A549 (cell line): ENCODE measurements at regions not wholly inside any gene's neighbourhood (a gene's known extent, or its start where the extent isn't known, plus 50 kb on each side); places are given as distances from the start of the nearest gene placed in this dataset.

Experiments
- ATAC-seq, 2 experiments: fragments of 200-7000 bp in 1 of 2; fragments of >200 bp in 1 of 2; cut with Nextera tagmentation in 1 of 2; cut with Tn5 transposase in 1 of 2; 3 replicates each; pipeline versions ENCODE4 v1.8.0 to v1.9.1; 2018 to 2020; ENCODE audit warnings: mild to moderate bottlenecking in 1 of 2, moderate library complexity in 1 of 2
- CTCF ChIA-PET: fragments of 300-600 bp; sonication (Branson Sonifier 250); formaldehyde crosslinking; extraction: SDS; loops from one replicate; lab custom pipeline; 2021; ENCODE audit warnings: antibody characterized with exemption, inconsistent platforms; lab: Yijun Ruan, JAX
- POLR2A ChIA-PET: fragments of 350-600 bp; formaldehyde crosslinking; extraction: SDS; loops from one replicate; lab custom pipeline; 2021; ENCODE audit warnings: antibody characterized with exemption, inconsistent platforms; lab: Yijun Ruan, JAX
- DNase-seq, 2 experiments: peaks; one replicate each; pipeline versions ENCODE4 v3.0.0 to v3.0.0-alpha.2; 2011 to 2016; ENCODE audit warnings: low read depth in 1 of 2, low spot score in 1 of 2
- FAIRE-seq: peaks from 2 replicates; lab custom pipeline; 2011; peaks lifted over from hg19 to GRCh38; lab: Jason Lieb, UNC
- H3K27ac ChIP-seq, 2 experiments: fragments of >200 bp; sonication (Bioruptor Twin); formaldehyde crosslinking; 3 replicates each; pipeline ENCODE4 v1.5.1; 2016 to 2017
- H3K4me1 ChIP-seq: fragments of >200 bp; sonication (Bioruptor Twin); formaldehyde crosslinking; 3 replicates; pipeline ENCODE4 v1.6.1; 2016
- H3K4me2 ChIP-seq: fragments of >200 bp; sonication (Bioruptor Twin); formaldehyde crosslinking; 3 replicates; pipeline ENCODE4 v1.6.1; 2016
- H3K4me3 ChIP-seq: fragments of >200 bp; sonication (Bioruptor Twin); formaldehyde crosslinking; 3 replicates; pipeline ENCODE4 v1.5.1; 2016
- H3K9me3 ChIP-seq: fragments of >200 bp; sonication (Bioruptor Twin); formaldehyde crosslinking; 3 replicates; pipeline ENCODE4 v1.6.1; 2016
- BHLHE40 ChIP-seq: IDR thresholded peaks from 2 replicates; pipeline ENCODE4 v1.6.1; 2012; ENCODE audit warnings: low read depth, low read length, inconsistent platforms
- CBX2 ChIP-seq: fragments of 200-600 bp; sonication (generic); IDR thresholded peaks from 2 replicates; pipeline ENCODE4 v1.6.1; 2016; ENCODE audit warnings: low read depth, mild to moderate bottlenecking, borderline replicate concordance
- CHD2 ChIP-seq: fragments of 150-350 bp; IDR thresholded peaks from 2 replicates; pipeline ENCODE4 v1.6.1; 2014; ENCODE audit warnings: low read length; ENCODE audit not compliant: partially characterized antibody
- EP300 ChIP-seq, 2 experiments: fragments of >200 bp; sonication (Bioruptor Twin); formaldehyde crosslinking; IDR thresholded peaks; 2 replicates in 1 of 2; 3 replicates in 1 of 2; pipeline ENCODE4 v1.6.1; 2016 to 2017
- FOSB ChIP-seq: fragments of 250-450 bp; sonication (Bioruptor Pico); IDR thresholded peaks from 2 replicates; pipeline ENCODE4 v1.5.0; 2020; ENCODE audit warnings: mild to moderate bottlenecking, moderate library complexity
- FOSL2 ChIP-seq, 2 experiments: fragments of 450-650 bp in 1 of 2; fragments of >200 bp in 1 of 2; sonication (Bioruptor Twin) in 1 of 2; formaldehyde crosslinking; IDR thresholded peaks; 2 replicates each; pipeline versions ENCODE4 v1.5.0 to v1.6.1; 2016 to 2020; ENCODE audit warnings: mild to moderate bottlenecking in 1 of 2, moderate library complexity in 1 of 2
- HEYL ChIP-seq: fragments of 250-450 bp; sonication (Bioruptor Pico); IDR thresholded peaks from 2 replicates; pipeline ENCODE4 v1.8.0; 2021; ENCODE audit warnings: mild to moderate bottlenecking, moderate library complexity
- HOXA7 ChIP-seq: fragments of 250-450 bp; sonication (Bioruptor Pico); IDR thresholded peaks from 2 replicates; pipeline ENCODE4 v1.5.0; 2020; ENCODE audit warnings: mild to moderate bottlenecking, moderate library complexity
- HOXB13 ChIP-seq: fragments of 250-450 bp; sonication (Bioruptor Pico); IDR thresholded peaks from 2 replicates; pipeline ENCODE4 v1.5.0; 2020; ENCODE audit warnings: low read depth, mild to moderate bottlenecking, moderate library complexity
- HOXB5 ChIP-seq: fragments of 250-450 bp; sonication (Bioruptor Pico); IDR thresholded peaks from 2 replicates; pipeline ENCODE4 v1.5.0; 2020; ENCODE audit warnings: mild to moderate bottlenecking, moderate library complexity
- JUN ChIP-seq, 2 experiments: fragments of >200 bp; sonication (Bioruptor Twin); formaldehyde crosslinking; IDR thresholded peaks; 2 replicates in 1 of 2; 3 replicates in 1 of 2; pipeline ENCODE4 v1.6.1; 2016 to 2017
- JUNB ChIP-seq: fragments of >200 bp; sonication (Bioruptor Twin); formaldehyde crosslinking; IDR thresholded peaks from 2 replicates; pipeline ENCODE4 v1.6.1; 2016
- KDM1A ChIP-seq: fragments of 200-600 bp; sonication (generic); IDR thresholded peaks from 2 replicates; pipeline ENCODE4 v1.6.1; 2016; ENCODE audit warnings: low read depth, mild to moderate bottlenecking
- KDM5A ChIP-seq: fragments of 200-600 bp; sonication (generic); IDR thresholded peaks from 2 replicates; pipeline ENCODE4 v1.6.1; 2016; ENCODE audit warnings: antibody characterized with exemption, mild to moderate bottlenecking
- MAFK ChIP-seq: fragments of 450-650 bp; IDR thresholded peaks from 2 replicates; pipeline ENCODE4 v1.6.1; 2014; ENCODE audit not compliant: partially characterized antibody
- NFE2L2 ChIP-seq: fragments of 150-350 bp; conservative IDR thresholded peaks from 2 replicates; pipeline ENCODE4 v1.6.1; 2014; ENCODE audit warnings: low read length
- NPAS2 ChIP-seq: fragments of 250-450 bp; sonication (Bioruptor Pico); IDR thresholded peaks from 2 replicates; pipeline ENCODE4 v1.8.0; 2022; ENCODE audit warnings: mild to moderate bottlenecking, moderate library complexity, borderline replicate concordance
- NR3C1 ChIP-seq: fragments of >200 bp; sonication (Bioruptor Twin); formaldehyde crosslinking; IDR thresholded peaks from 3 replicates; pipeline ENCODE4 v1.6.1; 2017
- PHF8 ChIP-seq: fragments of 200-600 bp; sonication (generic); IDR thresholded peaks from 2 replicates; pipeline ENCODE4 v1.6.1; 2016; ENCODE audit warnings: low read depth, mild to moderate bottlenecking, antibody characterized with exemption, moderate library complexity, borderline replicate concordance
- POLR2A ChIP-seq: IDR thresholded peaks from 2 replicates; pipeline ENCODE4 v1.6.1; 2012; ENCODE audit warnings: mild to moderate bottlenecking, low read length
- RAD21 ChIP-seq, 2 experiments: fragments of >200 bp in 1 of 2; sonication (Bioruptor Twin) in 1 of 2; formaldehyde crosslinking in 1 of 2; IDR thresholded peaks in 1 of 2; conservative IDR thresholded peaks in 1 of 2; 2 replicates in 1 of 2; 3 replicates in 1 of 2; pipeline ENCODE4 v1.6.1; 2012 to 2018; ENCODE audit warnings: inconsistent platforms in 1 of 2
- RFX5 ChIP-seq: fragments of 450-650 bp; IDR thresholded peaks from 2 replicates; pipeline ENCODE4 v1.7.1; 2014; ENCODE audit warnings: antibody characterized with exemption, mild to moderate bottlenecking, moderate library complexity
- TFCP2L1 ChIP-seq: fragments of 250-450 bp; sonication (Bioruptor Pico); IDR thresholded peaks from 2 replicates; pipeline ENCODE4 v1.5.0; 2021; ENCODE audit warnings: mild to moderate bottlenecking
- ZC3H11A ChIP-seq: fragments of 450-650 bp; IDR thresholded peaks from 2 replicates; pipeline ENCODE4 v1.6.1; 2014; ENCODE audit warnings: antibody characterized with exemption, mild to moderate bottlenecking
- ZSCAN20 ChIP-seq: fragments of 250-450 bp; sonication (Bioruptor Pico); IDR thresholded peaks from 2 replicates; pipeline ENCODE4 v1.8.0; 2022; ENCODE audit warnings: mild to moderate bottlenecking, moderate library complexity
- WGBS: methylation state at CpG from one replicate; pipeline ENCODE4 v1.1.6; 2017; ENCODE audit errors: missing lambda C conversion rate; 5-methylcytosine and 5-hydroxymethylcytosine counted together
- TF ChIP-seq, protein P1 (sequence below): fragments of 150-350 bp; IDR thresholded peaks from 2 replicates; pipeline ENCODE4 v1.6.1; 2014; ENCODE audit warnings: low read depth, mild to moderate bottlenecking, low read length
- TF ChIP-seq, protein P2 (sequence below): fragments of 250-450 bp; sonication (Bioruptor Pico); IDR thresholded peaks from 2 replicates; pipeline ENCODE4 v1.5.0; 2020; ENCODE audit warnings: low read depth, mild to moderate bottlenecking, moderate library complexity
- TF ChIP-seq, protein P3 (sequence below): IDR thresholded peaks from 2 replicates; pipeline ENCODE4 v1.6.1; 2012; ENCODE audit warnings: low read depth, borderline replicate concordance
- TF ChIP-seq, protein P4 (sequence below): fragments of >200 bp; sonication (Bioruptor Twin); formaldehyde crosslinking; IDR thresholded peaks from 3 replicates; pipeline ENCODE4 v1.6.1; 2016

DNA sequence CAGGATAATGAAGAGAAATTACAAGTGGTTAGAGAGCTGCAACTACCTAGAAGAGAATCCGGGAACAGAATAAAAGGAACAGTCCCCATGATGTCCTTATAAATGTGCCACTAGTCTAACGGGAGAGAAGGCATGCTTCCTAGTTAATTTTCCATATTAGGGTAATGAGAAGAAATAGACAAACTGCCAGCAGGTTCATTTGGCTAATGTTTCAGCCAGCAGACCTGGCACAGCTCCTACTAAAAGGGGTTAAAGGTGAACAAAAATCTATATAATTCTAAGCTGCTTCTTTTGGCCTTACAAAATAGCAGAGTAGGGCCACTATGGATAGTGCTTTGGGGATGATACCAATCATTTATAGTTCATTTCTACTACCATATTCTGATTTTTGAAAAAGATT, 845.3 kb upstream of the GCFC2 start:
- Histone ChIP-seq H3K4me3 (no peak overlapping the region), H3K27ac (no peak overlapping the region), H3K9me3 (peaks cover 4% of the 10 kb centered on the region; the same call in 1 of the 3 replicates), H3K4me1 (no peaks in the 10 kb centered on the region), H3K4me2 (no peak overlapping the region)
- DNase-seq (no peak), FAIRE-seq (no peak), ATAC-seq (no peak)
- CTCF ChIA-PET, result no interaction called here
- POLR2A ChIA-PET, result no interaction called here
- TF ChIP-seq EP300 (IDR thresholded peaks at IDR 0.05) (no peak), JUN (IDR thresholded peaks at IDR 0.05) (no peak), CBX2 (no peak), HOXB5 (CRISPR knock-in tag) (no peak), RAD21 (conservative IDR thresholded peaks at IDR 0.05 in 1 of 2, IDR thresholded peaks at IDR 0.05 in 1 of 2) (no peak), POLR2A (no peak), JUNB (no peak), TFCP2L1 (CRISPR knock-in tag) (no peak), KDM1A (no peak), HOXB13 (CRISPR knock-in tag) (no peak)
- TF ChIP-seq, protein P1, sequence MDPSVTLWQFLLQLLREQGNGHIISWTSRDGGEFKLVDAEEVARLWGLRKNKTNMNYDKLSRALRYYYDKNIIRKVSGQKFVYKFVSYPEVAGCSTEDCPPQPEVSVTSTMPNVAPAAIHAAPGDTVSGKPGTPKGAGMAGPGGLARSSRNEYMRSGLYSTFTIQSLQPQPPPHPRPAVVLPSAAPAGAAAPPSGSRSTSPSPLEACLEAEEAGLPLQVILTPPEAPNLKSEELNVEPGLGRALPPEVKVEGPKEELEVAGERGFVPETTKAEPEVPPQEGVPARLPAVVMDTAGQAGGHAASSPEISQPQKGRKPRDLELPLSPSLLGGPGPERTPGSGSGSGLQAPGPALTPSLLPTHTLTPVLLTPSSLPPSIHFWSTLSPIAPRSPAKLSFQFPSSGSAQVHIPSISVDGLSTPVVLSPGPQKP, result no peak
- 13% methylated on average over 2 of the region's 2 CpGs for WGBS

DNA sequence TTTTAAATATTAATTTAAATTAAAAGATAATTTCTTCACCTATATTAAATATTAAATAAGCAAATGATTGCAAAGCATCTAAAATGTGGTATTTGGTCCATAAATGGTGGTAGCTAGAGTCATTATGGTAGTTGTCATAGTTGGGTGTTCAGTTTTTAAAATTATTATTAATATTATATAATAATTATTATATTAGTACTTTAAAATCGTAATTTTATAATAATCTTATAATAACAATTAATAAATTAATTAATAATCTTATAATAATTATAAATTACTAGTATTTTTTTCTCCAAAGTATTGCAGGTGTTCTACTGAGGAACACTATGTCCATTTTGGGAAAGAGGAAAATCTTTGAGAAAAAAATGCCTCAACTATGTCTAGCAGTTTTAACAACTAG, 835.5 kb upstream of the GCFC2 start:
- H3K9me3 ChIP-seq, result no peaks in the 10 kb centered on the region; the same call in 2 of the 3 replicates
- TF ChIP-seq KDM1A (no peak), JUN (IDR thresholded peaks at IDR 0.05) (no peak), FOSL2 (IDR thresholded peaks at IDR 0.05) (no peak), FOSL2 (CRISPR knock-in tag; IDR thresholded peaks at IDR 0.05) (no peak), HOXA7 (no peak), KDM5A (no peak), NFE2L2 (no peak), RFX5 (no peak), PHF8 (no peak), CHD2 (no peak), NR3C1 (no peak), TFCP2L1 (CRISPR knock-in tag) (no peak), BHLHE40 (no peak), ZC3H11A (no peak), HEYL (CRISPR knock-in tag) (no peak), ZSCAN20 (CRISPR knock-in tag) (no peak)
- TF ChIP-seq, protein P2, sequence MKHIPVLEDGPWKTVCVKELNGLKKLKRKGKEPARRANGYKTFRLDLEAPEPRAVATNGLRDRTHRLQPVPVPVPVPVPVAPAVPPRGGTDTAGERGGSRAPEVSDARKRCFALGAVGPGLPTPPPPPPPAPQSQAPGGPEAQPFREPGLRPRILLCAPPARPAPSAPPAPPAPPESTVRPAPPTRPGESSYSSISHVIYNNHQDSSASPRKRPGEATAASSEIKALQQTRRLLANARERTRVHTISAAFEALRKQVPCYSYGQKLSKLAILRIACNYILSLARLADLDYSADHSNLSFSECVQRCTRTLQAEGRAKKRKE (CRISPR knock-in tag), result no peak
- no peak for ATAC-seq
- ChIA-PET CTCF (no interaction called here), POLR2A (no interaction called here)
- no peak overlapping the region for H3K4me2 ChIP-seq
- FAIRE-seq, result no peak
- no peak for DNase-seq
- WGBS, result 3% methylated on average over 1 of the region's 1 CpG
- no peak overlapping the region for H3K4me3 ChIP-seq
- no peak overlapping the region for H3K27ac ChIP-seq
- H3K4me1 ChIP-seq, result no peaks in the 10 kb centered on the region

DNA sequence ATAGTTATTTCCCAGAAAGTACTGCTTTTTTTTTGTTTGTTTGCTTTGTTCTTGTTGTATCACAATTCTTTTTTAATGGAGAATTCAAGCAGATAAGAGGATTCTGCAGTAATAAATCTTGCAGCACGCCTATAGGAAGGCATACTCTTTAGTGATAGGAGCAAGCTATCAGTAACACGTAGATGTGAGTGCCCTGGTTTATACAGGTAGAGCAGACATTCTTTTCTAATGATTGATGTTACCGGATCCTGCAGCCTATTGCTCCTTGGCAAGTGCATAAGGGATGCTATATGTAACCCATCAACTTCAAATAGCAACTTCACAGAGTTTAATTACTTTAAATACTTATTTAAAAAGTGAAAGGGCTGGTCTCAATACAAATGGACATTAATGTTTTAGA, 834.2 kb upstream of the GCFC2 start:
- ATAC-seq (no peak), FAIRE-seq (no peak), DNase-seq (no peak)
- H3K4me1 ChIP-seq, result no peaks in the 10 kb centered on the region
- H3K9me3 ChIP-seq, result 0 out of 3 replicates have a peak, but pooled peaks cover under 1% of the 10 kb centered on the region
- no peak overlapping the region for H3K4me2 ChIP-seq
- WGBS, result 13% methylated on average over 3 of the region's 3 CpGs
- TF ChIP-seq NPAS2 (no peak), CHD2 (no peak), PHF8 (no peak), MAFK (no peak), FOSL2 (IDR thresholded peaks at IDR 0.05) (no peak), FOSL2 (CRISPR knock-in tag; IDR thresholded peaks at IDR 0.05) (no peak), FOSB (CRISPR knock-in tag) (no peak), EP300 (IDR thresholded peaks at IDR 0.05) (no peak)
- TF ChIP-seq, protein P3, sequence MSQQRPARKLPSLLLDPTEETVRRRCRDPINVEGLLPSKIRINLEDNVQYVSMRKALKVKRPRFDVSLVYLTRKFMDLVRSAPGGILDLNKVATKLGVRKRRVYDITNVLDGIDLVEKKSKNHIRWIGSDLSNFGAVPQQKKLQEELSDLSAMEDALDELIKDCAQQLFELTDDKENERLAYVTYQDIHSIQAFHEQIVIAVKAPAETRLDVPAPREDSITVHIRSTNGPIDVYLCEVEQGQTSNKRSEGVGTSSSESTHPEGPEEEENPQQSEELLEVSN, result no peak
- TF ChIP-seq, protein P4, sequence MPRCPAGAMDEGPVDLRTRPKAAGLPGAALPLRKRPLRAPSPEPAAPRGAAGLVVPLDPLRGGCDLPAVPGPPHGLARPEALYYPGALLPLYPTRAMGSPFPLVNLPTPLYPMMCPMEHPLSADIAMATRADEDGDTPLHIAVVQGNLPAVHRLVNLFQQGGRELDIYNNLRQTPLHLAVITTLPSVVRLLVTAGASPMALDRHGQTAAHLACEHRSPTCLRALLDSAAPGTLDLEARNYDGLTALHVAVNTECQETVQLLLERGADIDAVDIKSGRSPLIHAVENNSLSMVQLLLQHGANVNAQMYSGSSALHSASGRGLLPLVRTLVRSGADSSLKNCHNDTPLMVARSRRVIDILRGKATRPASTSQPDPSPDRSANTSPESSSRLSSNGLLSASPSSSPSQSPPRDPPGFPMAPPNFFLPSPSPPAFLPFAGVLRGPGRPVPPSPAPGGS, result no peak
- CTCF ChIA-PET, result no interaction called here
- no peak overlapping the region for H3K27ac ChIP-seq
- no peak overlapping the region for H3K4me3 ChIP-seq
- POLR2A ChIA-PET, result no interaction called here
